ENCODE measurements at regions not wholly inside any gene's neighbourhood (a gene's known extent, or its start where the extent isn't known, plus 50 kb on each side); places are given as distances from the start of the nearest gene placed in this dataset.

DNA sequence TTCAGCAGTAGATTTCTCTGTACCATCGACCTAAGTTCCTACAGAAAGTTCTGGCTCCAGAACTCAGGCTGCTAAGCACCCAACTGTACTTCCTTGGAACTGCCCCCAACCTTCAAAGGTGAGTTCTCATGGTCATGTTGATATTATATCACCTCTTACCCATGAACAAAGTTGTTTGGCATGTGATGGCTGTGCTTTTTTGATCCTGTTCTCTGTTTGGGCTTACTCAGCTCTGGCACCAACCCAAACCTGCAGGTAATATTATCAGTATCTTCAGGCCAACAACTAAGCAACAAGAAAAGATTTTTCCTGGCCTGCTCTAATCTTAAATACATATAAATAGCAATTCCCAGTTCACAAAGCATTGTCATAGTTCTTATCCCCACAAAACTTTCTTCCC, 318.7 kb upstream of the LMCD1 start:
- no peaks in the 10 kb centered on the region for H3K27me3 ChIP-seq (replicated peaks; ENCODE audit: insufficient read depth, low read depth, low read length, poor library complexity)
- no TSS peak for BruUV-seq (replicated peaks)
- intact Hi-C loops (cut with micrococcal nuclease; ENCODE audit: unreplicated experiment), result no loop called here
- H3K27ac ChIP-seq (ENCODE audit: low read depth, low read length, poor library complexity, severe bottlenecking), result no peak overlapping the region
- ChIA-PET POLR2A (ENCODE audit: low non-redundant PET) (no interaction called here), CTCF (no interaction called here)
- no peaks in the 10 kb centered on the region for H3K9me3 ChIP-seq (ENCODE audit: low read depth, low read length, poor library complexity, severe bottlenecking)
- H3K36me3 ChIP-seq (ENCODE audit: insufficient read depth, low read length, poor library complexity, severe bottlenecking), result no peaks in the 10 kb centered on the region
- H3K4me3 ChIP-seq (ENCODE audit: low read depth, low read length, poor library complexity, severe bottlenecking), result no peak overlapping the region
- DNase-seq (ENCODE audit: low spot score), result no peak
- no peak for TF ChIP-seq EZH2 (IDR thresholded peaks at IDR 0.05; ENCODE audit: borderline replicate concordance, low read depth, low read length, poor library complexity, severe bottlenecking)
- TF ChIP-seq, protein P1, sequence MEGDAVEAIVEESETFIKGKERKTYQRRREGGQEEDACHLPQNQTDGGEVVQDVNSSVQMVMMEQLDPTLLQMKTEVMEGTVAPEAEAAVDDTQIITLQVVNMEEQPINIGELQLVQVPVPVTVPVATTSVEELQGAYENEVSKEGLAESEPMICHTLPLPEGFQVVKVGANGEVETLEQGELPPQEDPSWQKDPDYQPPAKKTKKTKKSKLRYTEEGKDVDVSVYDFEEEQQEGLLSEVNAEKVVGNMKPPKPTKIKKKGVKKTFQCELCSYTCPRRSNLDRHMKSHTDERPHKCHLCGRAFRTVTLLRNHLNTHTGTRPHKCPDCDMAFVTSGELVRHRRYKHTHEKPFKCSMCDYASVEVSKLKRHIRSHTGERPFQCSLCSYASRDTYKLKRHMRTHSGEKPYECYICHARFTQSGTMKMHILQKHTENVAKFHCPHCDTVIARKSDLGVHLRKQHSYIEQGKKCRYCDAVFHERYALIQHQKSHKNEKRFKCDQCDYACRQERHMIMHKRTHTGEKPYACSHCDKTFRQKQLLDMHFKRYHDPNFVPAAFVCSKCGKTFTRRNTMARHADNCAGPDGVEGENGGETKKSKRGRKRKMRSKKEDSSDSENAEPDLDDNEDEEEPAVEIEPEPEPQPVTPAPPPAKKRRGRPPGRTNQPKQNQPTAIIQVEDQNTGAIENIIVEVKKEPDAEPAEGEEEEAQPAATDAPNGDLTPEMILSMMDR (conservative IDR thresholded peaks at IDR 0.05; ENCODE audit: low read depth, low read length), result no peak
- no peaks in the 10 kb centered on the region for H3K4me1 ChIP-seq (ENCODE audit: insufficient read depth, low read length, poor library complexity, severe bottlenecking)

DNA sequence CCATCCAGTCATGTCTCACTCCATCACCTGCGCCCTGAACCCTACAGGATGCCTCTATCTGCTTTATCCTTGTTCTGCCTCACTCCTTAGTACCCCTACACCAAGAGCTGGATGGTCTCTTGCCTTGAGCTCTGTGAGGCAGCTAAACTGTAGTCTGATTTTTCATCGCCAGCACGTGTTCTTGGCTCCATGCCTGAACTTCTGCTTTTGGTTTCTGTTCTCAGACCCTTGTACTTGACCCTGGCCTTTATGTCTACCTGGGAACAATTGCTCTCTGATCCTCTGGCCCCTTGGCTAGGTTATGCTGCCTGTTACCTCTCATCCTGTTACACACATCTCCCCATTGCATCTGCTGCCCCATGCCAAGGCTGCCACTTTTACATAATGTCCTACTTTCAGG, 318.0 kb upstream of the LMCD1 start:
- intact Hi-C loops (cut with micrococcal nuclease; ENCODE audit: unreplicated experiment), result no loop called here
- no peak for TF ChIP-seq EZH2 (IDR thresholded peaks at IDR 0.05; ENCODE audit: borderline replicate concordance, low read depth, low read length, poor library complexity, severe bottlenecking)
- TF ChIP-seq, protein P1 (conservative IDR thresholded peaks at IDR 0.05; ENCODE audit: low read depth, low read length), result no peak

GRCh38 chr3:8186213-8186612, 315.4 kb upstream of the LMCD1 start:
- Histone ChIP-seq H3K4me3 (ENCODE audit: low read depth, low read length, poor library complexity, severe bottlenecking) (no peak overlapping the region), H3K27me3 (replicated peaks; ENCODE audit: insufficient read depth, low read depth, low read length, poor library complexity) (no peaks in the 10 kb centered on the region), H3K36me3 (ENCODE audit: insufficient read depth, low read length, poor library complexity, severe bottlenecking) (no peaks in the 10 kb centered on the region), H3K27ac (ENCODE audit: low read depth, low read length, poor library complexity, severe bottlenecking) (no peak overlapping the region), H3K9me3 (ENCODE audit: low read depth, low read length, poor library complexity, severe bottlenecking) (peaks cover 8% of the 10 kb centered on the region), H3K4me1 (ENCODE audit: insufficient read depth, low read length, poor library complexity, severe bottlenecking) (no peaks in the 10 kb centered on the region)
- CTCF ChIA-PET, result no interaction called here
- no peak for DNase-seq (ENCODE audit: low spot score)
- TF ChIP-seq, protein P1 (conservative IDR thresholded peaks at IDR 0.05; ENCODE audit: low read depth, low read length), result no peak
- no peak for TF ChIP-seq EZH2 (IDR thresholded peaks at IDR 0.05; ENCODE audit: borderline replicate concordance, low read depth, low read length, poor library complexity, severe bottlenecking)
- POLR2A ChIA-PET (ENCODE audit: low non-redundant PET), result interaction anchor here (0.7 kb wide), 1 partner anchor 12 kb away, joined by 3 read pairs; no protein-coding TSS in a partner anchor
- intact Hi-C loops (cut with micrococcal nuclease; ENCODE audit: unreplicated experiment), result no loop called here
- BruUV-seq (replicated peaks), result no TSS peak

More for the DNA sequence above, 318.0 kb upstream of the LMCD1 start:
- BruUV-seq (replicated peaks), result no TSS peak
- Histone ChIP-seq H3K27ac (ENCODE audit: low read depth, low read length, poor library complexity, severe bottlenecking) (no peak overlapping the region), H3K36me3 (ENCODE audit: insufficient read depth, low read length, poor library complexity, severe bottlenecking) (no peaks in the 10 kb centered on the region), H3K27me3 (replicated peaks; ENCODE audit: insufficient read depth, low read depth, low read length, poor library complexity) (no peaks in the 10 kb centered on the region), H3K9me3 (ENCODE audit: low read depth, low read length, poor library complexity, severe bottlenecking) (no peaks in the 10 kb centered on the region), H3K4me1 (ENCODE audit: insufficient read depth, low read length, poor library complexity, severe bottlenecking) (no peaks in the 10 kb centered on the region), H3K4me3 (ENCODE audit: low read depth, low read length, poor library complexity, severe bottlenecking) (no peak overlapping the region)
- DNase-seq (ENCODE audit: low spot score), result no peak
- ChIA-PET POLR2A (ENCODE audit: low non-redundant PET) (no interaction called here), CTCF (no interaction called here)

Data from A673 (cell line).